H1 (cell line): ENCODE measurements at regions not wholly inside any gene's neighbourhood (a gene's known extent, or its start where the extent isn't known, plus 50 kb on each side); places are given as distances from the start of the nearest gene placed in this dataset.

Source experiments
- HDAC6 ChIP-seq: IDR thresholded peaks from one replicate; pipeline ENCODE4 v1.7.1; 2012; ENCODE audit warnings: low read depth, mild to moderate bottlenecking, inconsistent platforms, low read length, moderate library complexity
- JUND ChIP-seq: IDR thresholded peaks from 2 replicates; pipeline ENCODE4 v1.6.1; 2011; ENCODE audit warnings: mild to moderate bottlenecking, improper control_type of control experiment, low read length
- POLR2A ChIP-seq, 2 experiments: IDR thresholded peaks; 1 replicate in 1 of 2; 2 replicates in 1 of 2; pipeline ENCODE4 v1.6.1; 2011; ENCODE audit warnings: low read depth in 2 of 2, low read length in 2 of 2, mild to moderate bottlenecking in 2 of 2; ENCODE audit errors: control extremely low read depth in 1 of 2
- RNF2 ChIP-seq: fragments of 200-900, 300-1000 bp; sonication (generic); IDR thresholded peaks from 2 replicates; pipeline ENCODE4 v1.7.1; 2016; ENCODE audit warnings: borderline replicate concordance, low read depth, mild to moderate bottlenecking, antibody characterized with exemption, low read length; ENCODE audit not compliant: poor library complexity, severe bottlenecking; ENCODE audit errors: missing control alignments
- SIX5 ChIP-seq: IDR thresholded peaks from 2 replicates; pipeline ENCODE4 v1.6.1; 2011; ENCODE audit warnings: mild to moderate bottlenecking, low read depth, low read length

DNA sequence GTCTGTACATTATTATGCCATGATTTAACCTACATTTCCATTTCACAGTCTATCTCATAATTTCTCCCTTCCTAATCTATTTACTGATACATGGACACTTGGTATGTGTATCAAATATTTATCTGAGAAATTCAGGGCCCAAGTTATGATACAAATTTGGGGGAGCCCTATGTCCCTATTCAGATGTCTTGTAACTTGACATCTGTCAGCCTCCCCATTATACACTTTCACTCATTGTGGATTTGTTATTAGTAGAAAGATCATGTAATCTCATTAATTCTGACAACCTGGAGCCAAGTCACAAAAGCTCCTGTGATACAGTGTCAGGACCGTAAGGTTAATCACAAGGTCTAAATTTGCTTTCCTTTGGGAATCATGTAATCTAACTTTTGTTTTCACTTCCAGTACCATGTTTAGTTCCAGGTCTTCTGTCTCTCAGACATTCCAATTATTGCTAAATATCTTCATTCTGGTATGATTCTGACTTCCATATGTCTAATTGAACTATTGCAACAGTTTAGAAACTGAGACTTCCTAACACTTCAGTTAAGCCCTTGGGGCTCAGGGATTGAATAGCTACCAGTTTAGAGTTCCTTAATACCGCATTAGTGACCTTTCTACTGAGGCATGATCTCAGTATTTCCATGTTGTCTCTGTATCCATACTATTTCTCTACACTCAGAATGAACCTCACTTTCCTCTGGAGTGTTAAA is 182.9 kb upstream of the NUDT12 start (continued):
- TF ChIP-seq JUND (no peak), HDAC6 (no peak), POLR2A (IDR thresholded peaks at IDR 0.05; ENCODE audit: control extremely low read depth in 1 of 2, low read depth in 2 of 2, low read length in 2 of 2) (no peak), SIX5 (no peak), RNF2 (no peak)
